GM21786 (cell line): ENCODE measurements at regions not wholly inside any gene's neighbourhood (a gene's known extent, or its start where the extent isn't known, plus 50 kb on each side); places are given as distances from the start of the nearest gene placed in this dataset.

ENCODE experiments used
- ATAC-seq: cut with Tn5 transposase; IDR thresholded peaks from one replicate; pipeline ENCODE4 v1.9.1; 2021; ENCODE audit not compliant: unreplicated experiment

DNA sequence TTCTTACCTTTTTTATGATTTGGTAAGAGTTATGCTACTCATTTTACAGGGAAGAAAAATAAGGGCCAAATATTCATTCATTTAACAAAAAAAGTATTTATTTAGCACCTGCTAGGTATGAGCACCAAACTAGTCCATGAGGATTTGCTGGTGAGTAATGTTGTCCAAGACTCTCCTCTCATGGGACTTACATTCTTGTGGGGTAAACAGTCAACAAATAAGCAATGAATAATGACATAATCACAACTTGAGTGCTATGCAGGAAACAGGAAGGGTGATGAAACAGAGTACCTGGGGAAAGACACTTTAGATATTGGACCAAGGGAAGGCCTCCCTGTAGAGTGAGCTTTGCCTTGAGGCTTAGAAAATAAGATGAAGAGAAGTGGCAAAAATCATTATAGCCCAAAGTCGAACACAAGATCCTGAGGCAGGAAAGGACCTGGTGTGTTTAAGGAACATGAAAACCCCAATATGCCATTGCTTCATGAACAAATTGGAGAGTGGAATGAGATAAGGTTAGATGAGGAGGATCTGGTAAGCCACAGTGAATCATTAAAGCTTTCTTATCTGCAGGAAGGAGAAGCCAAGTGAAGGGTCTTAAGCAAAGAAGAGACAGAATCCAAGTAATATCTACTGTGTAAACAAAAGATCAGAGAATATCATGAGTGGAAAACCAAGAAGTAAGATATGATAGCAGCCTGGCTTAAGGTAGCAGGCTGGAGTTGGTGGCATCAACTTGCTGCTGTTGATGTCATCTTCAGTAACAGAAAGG, 294.5 kb upstream of the NBEA start:
- ATAC-seq: no peak

DNA sequence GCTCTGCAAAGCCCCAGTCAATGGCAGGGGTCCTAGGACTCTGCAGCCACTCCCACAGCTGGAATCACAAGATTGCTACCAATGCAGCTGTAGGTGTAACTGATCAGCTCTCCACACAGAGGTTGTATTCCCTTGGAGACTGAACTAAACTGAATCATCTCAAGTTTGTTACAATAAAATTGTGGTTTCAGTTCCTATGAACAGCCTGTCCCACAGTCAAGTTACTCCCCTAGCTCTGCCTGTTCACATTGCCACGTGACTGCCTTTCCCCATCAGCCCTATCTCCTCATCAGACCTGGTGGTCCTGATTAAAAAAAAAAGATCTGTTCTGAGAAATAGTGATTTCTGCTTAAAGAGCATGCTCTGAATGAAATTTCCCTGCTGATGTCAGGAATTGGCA, 287.9 kb upstream of the NBEA start:
- no peak for ATAC-seq

DNA sequence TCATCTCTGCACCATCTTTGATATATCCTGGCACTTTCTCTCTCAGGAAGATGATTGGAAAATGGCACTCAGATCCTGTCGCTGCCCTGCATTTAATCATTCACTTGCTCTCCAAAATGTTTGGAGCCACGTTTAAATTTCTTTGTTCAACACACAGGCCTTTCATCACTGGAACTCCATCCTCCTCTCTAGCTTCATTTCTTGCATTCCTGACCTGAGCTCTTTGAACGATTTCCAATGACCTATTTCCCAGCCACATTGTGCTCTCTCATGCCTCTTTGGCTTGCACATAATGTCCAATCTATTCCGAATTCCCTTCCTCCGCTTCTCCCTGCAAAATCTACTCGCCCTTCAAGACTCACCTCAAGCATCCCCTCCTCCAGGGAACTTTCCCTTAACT, 287.4 kb upstream of the NBEA start:
- no peak for ATAC-seq

DNA sequence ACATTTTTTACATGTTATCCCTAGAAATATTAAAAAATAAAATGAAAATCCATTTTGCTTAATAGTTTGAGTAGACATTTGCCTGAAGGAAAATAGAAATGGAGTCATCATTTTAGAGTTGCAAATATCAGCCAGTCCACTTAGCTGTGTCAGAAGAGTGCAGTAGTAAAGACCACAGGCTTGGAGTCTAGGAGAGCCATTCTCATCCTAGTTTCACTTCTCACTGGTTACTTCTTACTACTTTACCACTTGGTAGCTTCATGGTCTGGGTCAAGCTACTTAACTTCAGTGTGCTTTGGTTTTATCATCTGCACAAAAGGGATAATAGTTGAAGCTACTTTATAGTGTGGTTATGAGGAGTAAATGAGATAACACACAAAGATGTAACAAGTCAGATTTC, 286.5 kb upstream of the NBEA start:
- ATAC-seq: no peak

DNA sequence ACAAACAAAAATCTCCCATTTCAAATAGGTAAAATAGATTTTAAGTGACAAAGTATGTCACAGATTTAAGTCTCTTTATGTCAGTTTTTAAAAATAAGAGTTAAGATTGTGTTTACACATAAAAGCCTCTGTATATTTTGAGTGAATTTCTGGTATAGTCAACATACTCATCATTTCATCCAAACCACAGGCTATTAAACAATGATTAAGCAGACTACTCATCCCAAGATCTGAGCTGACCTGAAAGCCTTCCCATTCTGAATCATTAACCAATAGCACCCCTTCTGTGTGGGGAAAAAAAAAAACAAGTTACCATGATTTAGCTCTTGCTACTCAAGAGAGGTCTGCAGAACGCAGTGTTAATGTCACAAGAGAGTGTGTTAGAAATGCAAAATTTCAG, 284.4 kb upstream of the NBEA start:
- ATAC-seq: no peak

DNA sequence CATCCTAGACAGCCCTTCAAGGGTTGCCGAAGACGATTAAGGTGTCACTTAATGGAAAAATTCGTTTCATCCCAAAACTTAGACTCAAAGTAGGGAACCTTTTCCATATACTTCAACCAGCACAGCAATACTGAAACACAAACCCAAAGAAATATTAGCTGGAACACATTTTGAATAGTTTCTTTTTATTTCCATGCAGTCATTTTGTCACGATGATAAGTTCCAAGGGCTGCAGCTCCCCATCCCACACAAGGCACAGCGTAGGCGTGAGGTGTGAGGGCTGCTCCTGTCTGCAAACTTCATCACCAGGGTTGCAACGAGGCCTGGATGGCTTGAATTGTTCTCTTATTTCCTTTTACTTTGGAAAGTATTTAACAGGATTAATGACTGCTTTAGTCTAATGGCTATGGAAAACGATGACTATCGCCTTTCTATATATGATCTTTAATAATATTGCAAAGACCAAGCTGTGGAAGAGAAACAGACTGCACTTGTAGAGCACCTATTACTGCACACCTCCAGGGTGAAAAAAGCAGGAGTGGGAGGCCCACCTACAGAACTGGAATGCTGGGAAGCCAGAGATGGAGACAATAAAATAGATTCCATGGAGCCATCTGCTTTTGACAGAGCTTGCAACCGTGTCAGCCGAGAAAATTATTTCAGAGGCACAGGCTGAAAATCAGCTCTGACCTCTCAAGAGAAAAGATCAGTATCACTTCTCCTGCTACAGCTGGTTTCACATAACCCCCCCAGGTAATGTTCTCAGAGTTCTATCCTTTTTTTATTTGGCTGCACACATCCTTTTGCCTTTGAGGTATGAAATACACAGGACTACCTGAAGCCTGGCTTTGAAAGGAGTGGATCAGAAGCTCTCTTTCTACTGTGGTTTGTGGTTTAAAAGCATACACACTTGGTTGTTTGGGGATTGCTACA, 274.5 kb upstream of the NBEA start:
- ATAC-seq: no peak

DNA sequence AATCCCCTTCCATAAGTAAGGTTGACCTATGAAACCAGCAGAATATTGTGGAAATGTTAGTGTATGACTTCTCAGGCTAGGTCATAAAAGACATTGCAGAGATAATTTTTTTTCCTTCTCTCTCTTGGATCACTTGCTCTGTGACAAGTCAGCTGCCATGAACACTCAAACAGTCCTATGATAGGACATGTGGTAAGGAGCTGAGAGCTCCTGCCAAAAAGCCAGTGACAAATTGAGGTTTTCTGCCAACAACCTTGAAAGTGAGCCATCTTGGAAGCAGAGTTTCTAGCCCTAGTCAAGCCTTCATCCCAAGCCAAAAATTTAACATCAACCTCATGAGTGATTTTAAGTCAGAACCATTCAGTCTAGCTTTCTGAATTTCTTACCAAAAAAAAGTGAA, 270.9 kb upstream of the NBEA start:
- ATAC-seq: no peak

DNA sequence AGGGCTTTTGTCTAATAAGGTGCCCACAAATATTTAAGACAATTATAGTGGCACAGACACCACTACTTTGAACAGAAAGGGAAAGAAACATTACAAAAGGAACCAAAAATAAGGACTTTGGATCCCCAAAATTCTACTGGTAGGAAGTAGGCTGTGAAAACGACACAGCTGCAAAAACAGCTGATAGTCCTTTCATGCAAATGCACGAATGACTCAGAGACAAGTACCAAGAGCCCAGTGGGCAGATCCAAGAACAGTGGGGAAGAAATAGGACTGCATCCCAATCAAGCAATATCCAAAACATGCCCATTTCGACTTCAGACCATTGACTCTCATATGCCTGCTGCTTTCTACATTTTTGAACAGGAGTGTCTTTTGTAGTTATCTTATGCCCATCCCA, 269.4 kb upstream of the NBEA start:
- ATAC-seq: no peak

DNA sequence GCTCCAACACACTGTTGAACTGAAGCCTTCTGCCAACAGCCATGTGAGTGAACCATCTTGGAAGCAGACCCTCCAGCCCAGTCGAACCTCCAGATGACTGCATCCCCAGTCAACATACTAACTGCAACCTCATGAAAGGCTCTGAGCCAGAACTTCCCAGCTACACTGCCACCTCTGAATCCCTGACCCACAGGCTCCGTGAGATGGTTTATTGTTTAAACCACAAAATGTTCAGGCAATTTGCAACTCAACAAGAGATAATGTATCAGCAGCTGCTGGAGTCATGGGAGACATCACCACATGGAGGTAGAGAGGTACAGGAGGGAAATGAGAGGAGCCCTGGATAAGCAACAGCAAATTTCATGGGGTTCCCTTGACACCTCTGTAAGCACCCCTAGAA, 266.4 kb upstream of the NBEA start:
- ATAC-seq: no peak

DNA sequence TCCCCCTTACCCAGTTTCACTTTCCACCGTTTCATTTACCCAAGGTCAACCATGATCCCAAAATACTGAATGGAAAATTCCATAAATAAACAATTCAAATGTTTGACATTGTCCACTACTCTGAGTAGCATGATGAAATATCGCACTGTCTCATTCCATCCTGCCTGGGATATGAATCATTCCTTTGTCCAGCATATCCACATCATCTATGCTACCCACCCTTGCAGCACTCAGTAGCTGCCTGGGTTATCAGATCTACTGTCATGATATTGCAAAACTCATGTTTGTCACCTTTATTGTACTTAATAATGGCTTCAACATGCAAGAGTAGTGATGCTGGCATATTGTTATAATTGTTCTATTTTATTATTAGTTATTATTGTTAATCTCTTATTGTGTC, 263.9 kb upstream of the NBEA start:
- no peak for ATAC-seq

DNA sequence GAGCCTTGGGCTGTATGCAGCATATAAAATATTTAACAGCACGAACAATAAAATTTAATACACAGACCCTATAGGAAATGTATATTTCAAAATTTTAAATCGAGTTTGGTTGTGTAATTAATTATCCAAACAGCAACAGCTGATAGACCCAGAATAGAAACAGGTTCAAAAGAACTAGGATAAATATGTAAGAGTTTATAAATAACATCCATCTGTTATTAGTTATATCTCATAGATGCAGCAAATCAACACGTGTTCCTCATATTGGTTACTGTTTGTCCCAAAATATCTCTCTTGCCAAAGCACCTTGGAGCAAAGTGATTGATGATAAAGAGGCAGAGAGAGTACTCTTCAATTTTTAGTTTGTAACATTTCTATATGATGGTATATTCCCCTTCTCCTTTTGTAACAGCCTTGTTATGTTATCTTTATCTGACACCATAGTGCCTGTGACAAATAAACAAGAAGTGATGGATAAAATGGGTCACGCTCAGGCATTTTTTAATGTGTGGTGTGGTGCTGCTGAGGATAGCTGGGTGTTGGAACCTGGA, 260.6 kb upstream of the NBEA start:
- no peak for ATAC-seq

DNA sequence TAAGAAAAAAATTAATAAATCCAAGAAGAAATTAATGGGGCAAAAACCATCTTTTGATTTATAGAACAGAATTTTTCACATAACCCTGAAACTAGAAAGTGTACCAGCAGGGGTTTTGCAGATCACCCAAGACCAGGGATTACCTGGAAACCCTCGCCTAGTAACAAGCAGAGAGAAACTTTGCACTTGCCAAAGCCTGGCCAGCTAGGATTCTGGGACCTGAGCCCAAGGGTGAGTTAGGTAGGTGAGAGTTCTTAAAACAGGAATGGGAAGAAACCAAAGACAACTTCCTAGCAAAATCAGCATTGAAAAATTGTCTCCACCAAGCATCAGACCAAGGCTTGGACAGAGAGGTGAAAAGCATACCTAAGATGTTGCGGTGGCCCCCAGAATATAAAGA, 247.0 kb upstream of the NBEA start:
- no peak for ATAC-seq

DNA sequence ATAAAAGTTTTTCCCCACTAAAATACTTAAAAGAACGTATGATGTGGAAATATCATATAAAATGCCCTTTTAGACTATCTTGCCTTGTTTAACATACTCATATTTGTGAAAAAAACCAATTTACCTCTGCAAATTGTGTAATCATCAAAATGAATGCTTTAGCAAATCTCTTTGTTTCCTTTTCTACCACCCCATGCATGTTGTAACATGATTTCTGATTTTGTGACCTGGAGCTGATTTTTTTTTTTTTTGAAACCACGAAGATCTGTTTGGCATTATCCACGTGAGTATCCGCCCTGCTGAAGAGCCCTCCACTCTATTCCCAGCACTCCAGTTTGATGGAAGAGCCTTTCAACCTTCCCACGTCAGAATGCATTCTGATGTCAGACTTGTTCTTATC, 245.8 kb upstream of the NBEA start:
- ATAC-seq: no peak

DNA sequence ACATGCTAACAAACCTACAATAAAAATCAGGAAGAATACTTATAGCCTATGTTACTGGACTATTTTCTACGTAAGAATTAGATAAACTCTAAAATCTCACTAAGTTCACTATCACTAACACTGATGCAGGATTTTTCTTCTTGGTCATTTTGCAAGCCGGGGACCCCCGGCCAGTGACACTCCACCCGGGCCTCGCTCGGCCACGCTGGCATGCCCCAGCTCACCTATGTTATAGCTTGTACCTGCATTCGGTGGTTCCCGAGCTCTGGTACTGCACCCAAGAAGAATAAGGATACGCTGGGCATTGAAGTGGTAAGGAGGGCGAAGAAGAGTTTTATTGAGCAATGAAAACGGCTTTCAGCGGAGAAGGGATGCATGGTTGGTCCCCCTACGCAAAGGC, 245.3 kb upstream of the NBEA start:
- no peak for ATAC-seq

DNA sequence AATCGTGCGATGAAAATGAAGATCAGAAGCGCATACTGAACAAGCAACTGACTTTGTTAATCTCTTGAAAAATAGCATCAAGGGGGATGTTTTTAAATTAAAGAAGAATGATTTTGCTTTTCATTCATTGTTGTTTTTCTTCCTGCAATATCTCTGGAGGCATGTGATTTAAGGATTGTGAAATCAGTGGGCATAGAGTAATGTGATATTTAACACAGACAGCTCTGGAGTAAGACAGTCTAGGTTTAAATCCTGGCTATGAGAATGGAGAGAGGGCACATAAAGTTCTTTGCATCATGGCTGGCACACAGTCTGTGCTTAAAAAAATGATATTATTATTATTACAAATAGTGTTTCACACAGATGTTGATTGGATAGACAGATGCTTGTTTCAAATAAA, 243.1 kb upstream of the NBEA start:
- ATAC-seq: no peak

DNA sequence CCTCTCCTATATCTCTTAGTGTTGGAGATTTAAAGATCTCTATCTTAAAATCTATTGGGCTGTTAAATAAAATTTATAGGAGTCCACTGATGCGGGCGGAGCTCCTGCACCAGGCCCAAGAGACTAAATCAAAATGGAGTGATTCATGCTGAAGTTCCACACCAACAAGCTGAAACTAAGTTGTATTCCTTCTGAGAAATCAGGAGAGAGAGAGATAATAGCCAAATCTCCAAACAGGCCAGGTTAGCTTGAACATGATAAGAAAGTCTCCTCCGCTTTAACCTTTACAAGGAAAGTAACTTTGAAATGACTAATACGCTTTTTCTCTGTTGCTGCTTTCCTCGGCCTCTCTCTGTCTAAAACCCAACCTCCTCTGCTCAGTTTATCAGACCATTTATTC, 241.9 kb upstream of the NBEA start:
- ATAC-seq: no peak

DNA sequence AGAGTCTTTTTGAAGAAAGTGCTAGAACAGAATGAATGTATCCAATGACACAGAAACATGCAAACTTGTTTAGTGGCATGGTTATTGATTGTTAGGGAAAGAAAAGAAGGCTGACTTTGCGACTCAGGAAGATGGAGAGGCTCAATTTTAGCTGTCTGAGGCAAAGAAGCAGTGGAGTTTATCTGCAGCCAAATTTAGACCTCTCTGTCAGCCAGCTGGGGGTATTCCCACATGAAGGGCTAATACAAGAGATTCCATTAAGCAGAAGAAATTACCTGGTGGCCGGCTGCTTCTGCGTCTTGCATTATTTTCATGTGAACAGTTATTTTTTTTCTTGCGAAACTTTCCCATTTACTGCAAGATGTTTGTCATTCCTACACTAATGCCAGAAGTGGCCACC, 240.2 kb upstream of the NBEA start:
- ATAC-seq: no peak

DNA sequence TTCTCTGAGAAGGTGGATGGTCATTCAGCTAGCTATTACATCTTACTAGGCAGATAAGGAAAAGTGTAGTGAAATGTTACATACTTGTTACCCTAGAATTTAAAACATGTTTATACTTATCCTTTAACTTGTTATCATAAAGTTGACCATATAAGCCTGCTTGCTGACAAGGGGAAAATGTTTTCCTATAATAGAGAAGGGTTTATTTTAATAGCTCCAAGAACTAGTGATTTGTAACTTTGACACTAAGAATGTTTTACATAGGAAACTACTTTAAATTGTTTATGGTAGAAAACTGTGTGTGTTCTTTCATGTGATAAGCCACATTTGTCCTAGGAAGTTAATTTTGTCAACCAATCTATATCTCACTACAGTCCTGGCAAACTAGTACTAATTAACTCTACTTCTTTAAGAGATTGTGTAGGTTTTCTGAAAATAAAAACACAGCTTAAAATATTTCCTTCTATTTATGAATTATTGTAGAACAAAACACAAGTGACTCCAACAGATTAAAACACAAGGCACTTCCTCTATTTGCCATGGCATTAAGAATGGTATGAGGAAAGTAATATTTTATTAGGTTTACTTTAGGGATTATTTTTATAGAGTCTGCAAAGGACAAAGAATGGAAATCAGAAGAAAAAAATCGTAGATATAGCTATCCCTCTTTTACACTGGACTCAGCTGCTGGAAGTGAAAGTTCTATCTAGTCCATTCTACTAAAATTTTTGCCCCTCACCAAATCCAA, 233.3 kb upstream of the NBEA start:
- ATAC-seq: no peak

DNA sequence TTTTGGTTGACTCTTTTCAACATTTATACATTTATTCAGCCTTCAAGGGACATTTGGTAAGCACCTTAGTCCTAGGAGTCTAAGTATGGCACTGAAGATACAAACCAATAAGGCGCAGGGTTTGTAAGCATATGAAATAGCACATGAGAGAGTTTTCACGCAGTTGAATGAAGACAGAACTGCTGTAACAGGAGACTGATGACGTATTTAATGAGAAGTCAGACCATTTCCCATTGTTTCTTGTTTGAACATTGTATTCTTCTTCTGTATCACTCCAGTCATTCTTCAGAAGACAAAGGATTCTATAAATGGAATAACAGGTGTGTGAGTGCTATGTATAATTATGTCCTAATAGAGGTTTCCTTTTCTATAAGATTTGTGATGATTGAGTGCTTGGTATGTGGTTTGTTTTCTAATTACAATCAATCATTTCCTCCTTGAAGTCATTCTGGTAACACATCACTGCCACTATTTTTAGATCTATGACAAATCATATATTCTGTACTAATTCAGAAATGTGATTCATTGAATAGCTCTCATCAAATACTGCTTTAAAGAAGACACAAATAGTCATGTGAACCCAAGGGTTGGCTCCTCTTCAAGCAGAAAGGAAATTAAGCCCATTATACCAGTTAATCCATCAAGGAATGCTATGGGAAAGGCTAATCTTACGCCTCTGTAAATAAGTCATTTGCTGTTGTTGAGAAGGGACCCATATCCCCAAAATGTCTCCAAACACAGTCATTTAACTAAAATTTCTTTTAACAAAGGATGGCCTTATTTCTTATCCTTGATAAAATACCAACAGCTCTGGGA, 222.8 kb upstream of the NBEA start:
- ATAC-seq: no peak

DNA sequence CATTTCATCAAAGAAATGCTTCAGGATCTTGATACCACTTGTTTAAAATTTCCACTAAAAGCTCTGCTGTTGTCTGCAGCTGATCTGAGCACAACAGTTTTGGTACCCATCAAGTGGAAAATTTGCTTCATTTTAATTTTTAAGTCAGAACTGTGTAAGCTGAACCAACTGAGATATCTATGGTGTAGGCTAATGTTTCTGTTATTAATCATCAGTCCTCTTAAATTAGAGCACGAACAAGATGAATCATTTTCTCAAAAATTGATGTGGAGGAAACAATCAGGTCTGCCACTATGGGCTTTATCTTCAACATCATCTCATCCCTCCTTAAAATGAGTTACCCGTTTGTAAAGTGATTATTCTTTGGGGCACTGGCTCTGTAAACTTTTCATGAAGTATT, 221.5 kb upstream of the NBEA start:
- ATAC-seq: no peak
